Lower leg skin (tissue), 3 donors: ENCODE measurements at regions not wholly inside any gene's neighbourhood (a gene's known extent, or its start where the extent isn't known, plus 50 kb on each side); places are given as distances from the start of the nearest gene placed in this dataset.

Experiments
- POLR2A ChIP-seq, 2 donors: fragments of 450-650 bp; IDR thresholded peaks; one replicate each; pipeline ENCODE4 v1.6.1; 2016 to 2017; ENCODE audit warnings: antibody characterized with exemption in 2 of 2, mild to moderate bottlenecking in 1 of 2, moderate library complexity in 1 of 2
- TF ChIP-seq, protein P1 (sequence below), 3 donors: fragments of 450-650 bp; IDR thresholded peaks; one replicate each; pipeline ENCODE4 v1.5.1; 2016; ENCODE audit warnings: antibody characterized with exemption in 3 of 3, mild to moderate bottlenecking in 3 of 3, moderate library complexity in 2 of 3

DNA sequence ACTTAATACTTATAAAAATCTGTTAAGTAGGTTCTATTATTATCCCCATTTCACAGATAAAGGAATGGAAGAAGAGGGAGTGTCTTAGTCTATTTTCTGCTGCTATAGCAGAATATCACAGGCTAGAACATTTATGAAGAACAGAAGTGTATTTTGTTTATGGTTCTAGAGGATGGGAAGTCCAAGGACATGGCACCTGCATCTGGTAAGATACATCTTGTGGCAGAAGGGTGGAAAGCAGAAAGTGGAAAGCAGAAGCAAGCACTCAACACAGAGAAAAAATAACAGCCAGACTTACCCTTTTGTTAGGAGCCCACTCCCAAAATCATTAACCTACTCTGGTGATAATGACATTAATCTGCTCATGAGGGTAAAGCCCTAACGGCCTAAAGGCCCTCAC lies 422.4 kb downstream of the NPIPA8 start:
- TF ChIP-seq POLR2A (IDR thresholded peaks at IDR 0.05): no peak
- TF ChIP-seq, protein P1, sequence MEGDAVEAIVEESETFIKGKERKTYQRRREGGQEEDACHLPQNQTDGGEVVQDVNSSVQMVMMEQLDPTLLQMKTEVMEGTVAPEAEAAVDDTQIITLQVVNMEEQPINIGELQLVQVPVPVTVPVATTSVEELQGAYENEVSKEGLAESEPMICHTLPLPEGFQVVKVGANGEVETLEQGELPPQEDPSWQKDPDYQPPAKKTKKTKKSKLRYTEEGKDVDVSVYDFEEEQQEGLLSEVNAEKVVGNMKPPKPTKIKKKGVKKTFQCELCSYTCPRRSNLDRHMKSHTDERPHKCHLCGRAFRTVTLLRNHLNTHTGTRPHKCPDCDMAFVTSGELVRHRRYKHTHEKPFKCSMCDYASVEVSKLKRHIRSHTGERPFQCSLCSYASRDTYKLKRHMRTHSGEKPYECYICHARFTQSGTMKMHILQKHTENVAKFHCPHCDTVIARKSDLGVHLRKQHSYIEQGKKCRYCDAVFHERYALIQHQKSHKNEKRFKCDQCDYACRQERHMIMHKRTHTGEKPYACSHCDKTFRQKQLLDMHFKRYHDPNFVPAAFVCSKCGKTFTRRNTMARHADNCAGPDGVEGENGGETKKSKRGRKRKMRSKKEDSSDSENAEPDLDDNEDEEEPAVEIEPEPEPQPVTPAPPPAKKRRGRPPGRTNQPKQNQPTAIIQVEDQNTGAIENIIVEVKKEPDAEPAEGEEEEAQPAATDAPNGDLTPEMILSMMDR (IDR thresholded peaks at IDR 0.05): no peak
